ENCODE measurements at regions not wholly inside any gene's neighbourhood (a gene's known extent, or its start where the extent isn't known, plus 50 kb on each side); places are given as distances from the start of the nearest gene placed in this dataset.

DNA sequence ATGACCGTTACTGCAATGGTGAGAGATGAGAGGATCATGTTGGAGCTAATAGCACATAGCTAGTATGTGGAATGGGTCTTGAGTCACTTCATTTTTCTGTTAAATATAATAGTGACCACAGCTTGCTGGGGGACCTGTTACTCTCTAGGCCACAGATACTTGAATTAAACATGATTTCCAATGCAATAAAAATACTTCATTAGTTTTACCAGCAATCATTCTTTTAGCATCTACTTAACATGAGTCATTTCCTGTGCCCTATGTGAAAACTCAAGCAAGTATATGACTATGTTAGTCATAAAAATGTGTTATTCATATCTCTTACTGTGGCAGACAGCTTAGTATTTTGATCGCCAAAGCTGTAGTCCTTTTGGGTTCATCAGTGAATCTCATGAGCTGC, 798.8 kb downstream of the SLC16A7 start:
- H3K36me3 ChIP-seq (replicated peaks in 1 of 2; ENCODE audit: insufficient read depth in 1 of 2, low read depth in 2 of 2), result no peaks in the 10 kb centered on the region
- no peak for DNase-seq
- H3K27ac ChIP-seq, result no peak overlapping the region
- no peak for ATAC-seq
- WGBS, 2 donors, result 78 to 89% methylated on average over 2 of the region's 2 CpGs
- H3K27me3 ChIP-seq, result no peaks in the 10 kb centered on the region
- H3K9me3 ChIP-seq, result no peaks in the 10 kb centered on the region
- intact Hi-C loops (cut with DNase I), result no loop called here
- H3K4me1 ChIP-seq, result no peaks in the 10 kb centered on the region
- H3K4me3 ChIP-seq, result no peak overlapping the region
- TF ChIP-seq POLR2A (IDR thresholded peaks at IDR 0.05), result no peak
- TF ChIP-seq, protein P1, sequence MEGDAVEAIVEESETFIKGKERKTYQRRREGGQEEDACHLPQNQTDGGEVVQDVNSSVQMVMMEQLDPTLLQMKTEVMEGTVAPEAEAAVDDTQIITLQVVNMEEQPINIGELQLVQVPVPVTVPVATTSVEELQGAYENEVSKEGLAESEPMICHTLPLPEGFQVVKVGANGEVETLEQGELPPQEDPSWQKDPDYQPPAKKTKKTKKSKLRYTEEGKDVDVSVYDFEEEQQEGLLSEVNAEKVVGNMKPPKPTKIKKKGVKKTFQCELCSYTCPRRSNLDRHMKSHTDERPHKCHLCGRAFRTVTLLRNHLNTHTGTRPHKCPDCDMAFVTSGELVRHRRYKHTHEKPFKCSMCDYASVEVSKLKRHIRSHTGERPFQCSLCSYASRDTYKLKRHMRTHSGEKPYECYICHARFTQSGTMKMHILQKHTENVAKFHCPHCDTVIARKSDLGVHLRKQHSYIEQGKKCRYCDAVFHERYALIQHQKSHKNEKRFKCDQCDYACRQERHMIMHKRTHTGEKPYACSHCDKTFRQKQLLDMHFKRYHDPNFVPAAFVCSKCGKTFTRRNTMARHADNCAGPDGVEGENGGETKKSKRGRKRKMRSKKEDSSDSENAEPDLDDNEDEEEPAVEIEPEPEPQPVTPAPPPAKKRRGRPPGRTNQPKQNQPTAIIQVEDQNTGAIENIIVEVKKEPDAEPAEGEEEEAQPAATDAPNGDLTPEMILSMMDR (IDR thresholded peaks at IDR 0.05), result no peak

DNA sequence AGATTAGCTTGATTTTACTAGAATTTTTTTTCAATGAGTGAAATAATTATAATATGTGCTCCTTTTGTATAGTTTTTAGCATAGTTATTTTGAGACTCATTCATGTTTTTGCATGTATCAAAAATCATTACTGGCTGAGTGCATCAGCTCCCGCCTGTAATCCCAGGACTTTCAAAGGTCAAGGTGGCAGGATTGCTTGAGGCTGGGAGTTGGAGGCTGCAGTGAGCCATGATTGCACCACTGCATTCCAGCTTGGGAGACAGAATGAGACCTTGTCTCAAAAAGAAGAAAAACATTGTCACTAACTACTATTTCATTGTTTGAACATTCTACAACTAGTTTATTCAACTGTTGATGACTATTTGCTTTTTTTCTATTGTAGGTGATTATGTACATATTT, 802.7 kb downstream of the SLC16A7 start:
- no peak for ATAC-seq
- 76 to 90% methylated on average over 1 of the region's 1 CpG for WGBS, 2 donors

DNA sequence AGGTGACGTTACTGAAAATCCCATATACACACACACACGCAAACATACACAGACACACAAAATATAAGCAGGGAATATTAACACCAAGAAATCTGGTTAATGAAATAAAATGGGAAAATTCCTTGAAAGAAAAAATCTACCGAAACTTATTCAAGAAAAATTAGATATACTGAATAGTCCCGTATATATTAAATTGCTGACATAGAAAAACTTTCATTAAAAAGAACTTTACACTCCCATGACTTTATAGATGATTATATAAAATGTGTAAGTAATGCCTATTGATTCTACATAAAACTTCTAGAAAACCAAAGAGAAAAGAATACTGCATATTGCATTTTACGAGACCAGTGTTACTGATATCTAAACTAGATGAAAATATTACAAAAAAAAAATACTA, 803.2 kb downstream of the SLC16A7 start:
- WGBS, 2 donors, result 90 to 93% methylated on average over 5 of the region's 5 CpGs
- Histone ChIP-seq H3K27me3 (no peaks in the 10 kb centered on the region), H3K4me3 (no peak overlapping the region), H3K36me3 (replicated peaks in 1 of 2; ENCODE audit: insufficient read depth in 1 of 2, low read depth in 2 of 2) (no peaks in the 10 kb centered on the region), H3K4me1 (no peaks in the 10 kb centered on the region), H3K9me3 (no peaks in the 10 kb centered on the region), H3K27ac (no peak overlapping the region)
- DNase-seq (no peak), ATAC-seq (no peak)
- intact Hi-C loops (cut with DNase I), result no loop called here
- no peak for TF ChIP-seq POLR2A (IDR thresholded peaks at IDR 0.05)
- TF ChIP-seq, protein P1 (IDR thresholded peaks at IDR 0.05), result no peak

More for the DNA sequence above, 802.7 kb downstream of the SLC16A7 start:
- Histone ChIP-seq H3K9me3 (no peaks in the 10 kb centered on the region), H3K36me3 (replicated peaks in 1 of 2; ENCODE audit: insufficient read depth in 1 of 2, low read depth in 2 of 2) (no peaks in the 10 kb centered on the region), H3K27me3 (no peaks in the 10 kb centered on the region), H3K4me3 (no peak overlapping the region), H3K27ac (no peak overlapping the region), H3K4me1 (no peaks in the 10 kb centered on the region)
- intact Hi-C loops (cut with DNase I), result no loop called here
- DNase-seq, result no peak
- TF ChIP-seq, protein P1 (IDR thresholded peaks at IDR 0.05), result no peak
- TF ChIP-seq POLR2A (IDR thresholded peaks at IDR 0.05), result no peak

DNA sequence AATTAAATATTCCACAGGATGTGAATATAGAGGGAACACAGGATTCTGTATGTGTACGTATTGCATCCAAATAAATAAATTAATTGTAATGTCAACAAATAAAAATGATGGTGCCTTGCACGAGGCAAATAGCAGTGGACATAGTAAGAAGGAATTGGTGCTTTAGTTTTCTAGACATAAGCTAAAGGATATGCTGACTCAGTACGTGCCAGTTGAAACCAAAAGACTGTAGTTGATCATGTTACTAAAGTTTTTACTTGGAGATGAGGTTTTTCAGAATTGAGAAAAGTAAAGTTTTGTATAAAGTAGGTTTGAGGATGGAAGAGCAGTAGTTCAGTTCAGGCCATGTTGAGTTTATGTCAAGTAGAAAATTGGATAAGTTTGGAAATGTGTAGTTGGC, 807.2 kb downstream of the SLC16A7 start:
- intact Hi-C loops (cut with DNase I), result no loop called here
- 63 to 66% methylated on average over 3 of the region's 3 CpGs for WGBS, 2 donors
- Histone ChIP-seq H3K27ac (no peak overlapping the region), H3K36me3 (replicated peaks in 1 of 2; ENCODE audit: insufficient read depth in 1 of 2, low read depth in 2 of 2) (no peaks in the 10 kb centered on the region), H3K9me3 (no peaks in the 10 kb centered on the region), H3K4me3 (no peak overlapping the region), H3K27me3 (no peaks in the 10 kb centered on the region), H3K4me1 (no peaks in the 10 kb centered on the region)
- ATAC-seq (no peak), DNase-seq (no peak)
- TF ChIP-seq POLR2A (IDR thresholded peaks at IDR 0.05), result no peak
- TF ChIP-seq, protein P1 (IDR thresholded peaks at IDR 0.05), result no peak

DNA sequence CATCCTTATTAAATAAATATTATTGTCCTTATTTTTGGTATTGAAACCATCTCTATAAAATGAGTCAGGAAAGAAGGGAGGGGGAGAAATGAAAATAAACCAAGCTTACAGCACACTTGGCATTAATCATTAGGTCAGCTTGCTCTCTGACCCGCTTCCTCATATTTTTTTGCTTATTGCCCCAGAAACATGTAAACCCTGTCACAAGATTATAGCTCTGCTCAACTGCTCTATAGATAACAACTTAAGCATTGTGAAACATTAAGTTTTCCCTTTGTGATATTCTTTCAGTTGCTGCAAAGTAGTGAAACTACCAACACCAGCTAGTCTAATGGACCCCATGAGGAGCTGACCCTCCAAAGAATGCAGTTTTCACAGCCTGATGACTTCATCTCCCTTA, 819.5 kb downstream of the SLC16A7 start:
- H3K27ac ChIP-seq, result no peak overlapping the region
- ATAC-seq, result no peak
- WGBS, 2 donors, result 71 to 76% methylated on average over 1 of the region's 1 CpG
- no peak for TF ChIP-seq POLR2A (IDR thresholded peaks at IDR 0.05)
- TF ChIP-seq, protein P1 (IDR thresholded peaks at IDR 0.05), result no peak
- no peaks in the 10 kb centered on the region for H3K4me1 ChIP-seq
- no peak overlapping the region for H3K4me3 ChIP-seq
- intact Hi-C loops (cut with DNase I), result no loop called here
- no peaks in the 10 kb centered on the region for H3K27me3 ChIP-seq
- DNase-seq, result no peak
- no peaks in the 10 kb centered on the region for H3K36me3 ChIP-seq (replicated peaks in 1 of 2; ENCODE audit: insufficient read depth in 1 of 2, low read depth in 2 of 2)
- H3K9me3 ChIP-seq, result no peaks in the 10 kb centered on the region
